GM12874 (cell line): ENCODE measurements at regions not wholly inside any gene's neighbourhood (a gene's known extent, or its start where the extent isn't known, plus 50 kb on each side); places are given as distances from the start of the nearest gene placed in this dataset.

Source experiments
- TF ChIP-seq, protein P1 (sequence below): IDR thresholded peaks from 2 replicates; pipeline ENCODE4 v1.5.1; 2011; ENCODE audit warnings: low read depth, mild to moderate bottlenecking, control low read depth, low read length, moderate library complexity; ENCODE audit not compliant: insufficient read depth

DNA sequence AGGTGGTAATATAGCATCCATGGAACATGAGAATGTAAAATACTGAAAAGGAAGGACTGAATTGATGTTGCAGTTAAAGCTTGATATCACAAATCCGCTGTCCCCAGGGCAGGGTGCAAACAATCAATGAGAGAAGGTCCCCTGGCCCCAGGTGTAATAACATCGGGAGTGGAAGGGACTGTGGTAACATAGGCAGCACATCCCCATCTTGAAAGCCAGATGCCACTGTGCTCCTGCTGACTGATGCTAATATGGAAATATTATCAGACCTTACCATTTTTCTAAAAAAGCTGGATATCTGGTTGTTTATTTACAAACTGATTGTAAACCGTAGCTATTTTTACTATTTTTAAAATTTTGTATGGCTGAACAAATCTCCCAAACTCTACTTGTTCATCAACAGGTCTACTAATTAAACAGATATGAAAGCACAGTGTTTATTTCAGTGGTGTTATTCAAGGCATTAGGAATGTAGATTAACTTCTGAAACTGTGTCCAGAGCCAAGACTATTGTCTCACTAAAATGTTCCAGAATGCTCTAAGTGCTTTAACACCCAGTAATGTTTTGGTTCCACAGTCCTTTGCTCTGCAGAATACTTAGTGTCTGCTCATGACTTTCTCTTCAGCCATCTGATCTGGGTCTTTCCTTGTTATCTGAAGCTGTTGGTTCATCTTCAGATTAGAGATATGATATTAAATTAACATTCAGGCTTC lies 386.0 kb upstream of the RARB start:
- TF ChIP-seq, protein P1, sequence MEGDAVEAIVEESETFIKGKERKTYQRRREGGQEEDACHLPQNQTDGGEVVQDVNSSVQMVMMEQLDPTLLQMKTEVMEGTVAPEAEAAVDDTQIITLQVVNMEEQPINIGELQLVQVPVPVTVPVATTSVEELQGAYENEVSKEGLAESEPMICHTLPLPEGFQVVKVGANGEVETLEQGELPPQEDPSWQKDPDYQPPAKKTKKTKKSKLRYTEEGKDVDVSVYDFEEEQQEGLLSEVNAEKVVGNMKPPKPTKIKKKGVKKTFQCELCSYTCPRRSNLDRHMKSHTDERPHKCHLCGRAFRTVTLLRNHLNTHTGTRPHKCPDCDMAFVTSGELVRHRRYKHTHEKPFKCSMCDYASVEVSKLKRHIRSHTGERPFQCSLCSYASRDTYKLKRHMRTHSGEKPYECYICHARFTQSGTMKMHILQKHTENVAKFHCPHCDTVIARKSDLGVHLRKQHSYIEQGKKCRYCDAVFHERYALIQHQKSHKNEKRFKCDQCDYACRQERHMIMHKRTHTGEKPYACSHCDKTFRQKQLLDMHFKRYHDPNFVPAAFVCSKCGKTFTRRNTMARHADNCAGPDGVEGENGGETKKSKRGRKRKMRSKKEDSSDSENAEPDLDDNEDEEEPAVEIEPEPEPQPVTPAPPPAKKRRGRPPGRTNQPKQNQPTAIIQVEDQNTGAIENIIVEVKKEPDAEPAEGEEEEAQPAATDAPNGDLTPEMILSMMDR, result no peak

DNA sequence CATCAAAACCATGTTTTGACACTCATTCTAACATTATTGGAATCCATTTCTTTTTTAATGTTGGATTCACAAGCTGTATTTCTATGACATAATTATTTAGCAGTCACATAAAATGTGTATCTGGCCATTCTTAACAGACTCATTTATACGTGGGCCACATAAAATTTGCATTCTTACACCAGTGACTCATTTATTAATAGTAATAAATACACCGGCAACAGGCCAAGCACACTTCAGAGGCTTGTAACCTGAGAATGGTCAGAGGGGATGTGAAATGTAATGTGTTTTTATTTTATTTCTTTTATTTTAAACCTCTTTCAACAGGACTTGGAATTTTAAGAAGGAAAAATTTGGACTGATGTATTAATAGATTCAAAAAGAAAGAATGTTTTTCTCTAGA lies 384.9 kb upstream of the RARB start:
- TF ChIP-seq, protein P1, result no peak

DNA sequence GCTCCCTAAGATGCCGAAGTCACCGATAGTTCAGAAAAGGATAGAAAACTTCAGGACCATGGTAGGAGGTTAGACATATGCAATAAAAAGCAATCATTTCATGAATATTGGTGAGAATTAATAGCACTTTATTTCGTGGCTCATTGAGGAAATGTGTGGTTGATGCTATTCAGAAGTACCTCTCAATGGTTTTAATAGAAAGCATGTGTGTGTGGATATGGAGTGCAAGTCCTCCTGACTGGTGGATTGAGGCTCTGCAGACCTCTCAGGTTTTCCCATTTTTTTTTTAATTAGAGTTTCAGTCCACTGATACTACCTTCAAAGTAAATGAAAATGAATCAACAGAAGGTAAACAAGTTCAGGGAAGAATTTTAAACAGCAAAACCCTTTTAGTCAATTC lies 384.3 kb upstream of the RARB start:
- TF ChIP-seq, protein P1, result no peak

DNA sequence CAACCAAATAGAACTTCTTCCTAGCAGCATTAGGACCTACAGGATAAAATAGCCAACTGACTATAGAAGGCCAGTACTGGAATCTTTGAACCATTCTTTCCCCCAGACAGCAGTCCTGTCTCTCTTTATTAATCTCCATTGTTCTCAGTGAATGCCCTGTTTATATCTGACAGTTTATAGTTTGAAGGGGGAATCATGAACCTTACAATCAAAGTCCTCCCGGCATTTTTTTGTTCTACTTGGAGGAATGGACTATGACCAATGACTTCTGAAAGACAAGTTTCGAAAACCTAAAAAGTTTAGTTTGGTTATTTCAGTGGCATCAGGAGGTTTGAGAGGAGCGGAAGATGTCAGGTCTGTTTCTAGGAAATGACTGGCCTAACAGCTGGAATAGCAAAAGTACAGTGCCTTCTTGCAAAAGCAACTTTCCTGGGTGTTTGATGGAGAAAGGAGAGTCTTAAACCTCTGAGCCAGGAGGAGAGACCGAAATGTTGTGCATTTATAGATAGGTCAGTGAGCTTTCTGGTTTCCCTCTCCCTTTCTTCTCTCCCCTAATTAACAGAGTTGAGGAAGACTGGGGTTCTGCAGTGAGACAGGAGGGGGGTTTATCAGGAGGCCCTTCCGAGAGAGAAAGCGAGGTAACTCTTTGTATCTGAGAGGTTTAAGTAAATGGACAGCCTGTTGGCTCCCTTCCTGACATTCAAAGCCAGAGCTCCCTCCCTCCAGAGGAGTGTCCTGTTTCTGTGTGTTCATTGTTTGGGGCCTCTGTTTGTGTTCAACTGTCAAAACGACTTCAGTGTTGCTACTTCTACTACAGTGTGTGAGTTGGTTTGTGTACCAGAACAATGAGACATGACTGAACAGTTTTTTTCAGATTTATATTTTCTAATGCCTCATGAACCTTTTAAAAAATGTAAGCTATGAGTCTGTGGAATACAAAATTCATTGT lies 383.0 kb upstream of the RARB start:
- TF ChIP-seq, protein P1, result no peak

DNA sequence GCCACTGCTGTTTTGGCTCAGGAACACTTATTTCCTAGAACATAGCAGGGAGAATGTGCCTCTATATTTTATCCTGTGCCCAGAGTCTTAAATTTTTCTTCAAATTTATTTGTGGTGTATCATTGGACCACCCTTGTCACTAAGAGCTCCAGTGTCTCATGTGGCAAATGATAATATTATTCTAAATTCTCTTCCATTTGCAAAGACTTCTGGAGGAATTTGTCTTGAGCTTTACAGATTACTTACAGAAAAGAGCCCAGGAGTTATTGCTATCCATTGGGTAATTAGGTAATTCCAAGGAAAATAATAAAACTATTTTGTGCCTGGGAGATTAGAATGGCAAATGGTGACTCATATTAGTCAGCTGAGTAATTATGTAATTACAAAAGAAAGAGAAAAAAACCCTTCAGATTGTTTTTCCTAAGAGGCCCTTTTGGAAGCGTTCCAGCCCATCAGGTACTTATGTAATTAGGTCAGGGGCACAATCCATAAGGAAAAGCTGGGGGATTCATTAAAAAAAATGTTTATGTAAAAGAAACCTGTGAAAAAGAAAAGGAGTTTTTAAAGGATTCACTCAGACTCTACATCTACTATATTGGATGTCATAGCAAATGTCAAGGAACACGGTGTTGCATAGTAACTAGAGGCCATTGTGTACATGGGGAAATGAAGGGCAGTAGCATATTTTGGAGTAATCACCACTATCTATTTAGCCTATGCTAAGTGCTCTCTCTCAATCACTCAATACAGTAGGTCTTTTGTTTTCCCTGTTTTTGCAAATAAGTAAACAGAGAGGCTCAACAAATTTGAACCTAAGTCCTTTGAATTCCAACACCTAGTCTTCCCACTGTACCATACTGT lies 380.9 kb upstream of the RARB start:
- TF ChIP-seq, protein P1, result no peak

DNA sequence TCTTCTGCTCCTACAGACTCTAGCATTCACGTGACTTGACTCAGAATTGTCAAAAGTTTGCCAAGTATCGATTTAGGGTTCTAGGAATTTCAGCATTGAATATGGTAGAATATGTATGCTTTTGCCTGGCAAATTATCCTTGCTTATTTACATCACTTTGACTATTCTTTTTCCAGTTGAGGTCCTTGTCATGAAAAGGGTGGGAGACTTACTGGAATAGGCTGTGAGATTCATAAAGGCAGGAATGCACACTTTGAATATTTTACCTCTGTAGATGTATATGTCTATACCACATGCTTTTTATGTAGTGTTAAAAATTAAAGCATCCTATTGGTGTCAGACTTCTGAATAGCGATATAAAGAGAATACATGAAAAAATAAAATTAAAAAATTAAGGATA lies 378.8 kb upstream of the RARB start:
- TF ChIP-seq, protein P1, result no peak

DNA sequence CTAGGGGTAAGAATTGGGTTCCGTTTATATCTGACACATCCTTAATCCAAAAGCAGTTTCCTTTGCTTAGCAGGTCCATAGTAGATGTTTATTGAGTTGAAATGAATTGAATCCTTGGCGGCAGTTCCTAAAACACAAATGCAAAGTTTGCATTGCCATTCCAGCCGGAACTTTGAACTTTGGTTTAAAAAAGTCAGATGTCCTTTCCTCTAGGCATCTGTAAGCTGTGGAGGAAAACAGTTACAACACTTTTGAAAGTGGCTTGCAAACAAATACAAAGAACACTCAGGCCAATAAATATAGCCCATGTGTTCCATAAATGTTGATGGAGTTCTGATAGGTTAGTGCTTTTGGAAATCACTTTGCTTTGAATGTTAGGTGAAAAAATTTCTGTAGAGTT lies 374.7 kb upstream of the RARB start:
- TF ChIP-seq, protein P1, result no peak
